WTC11 (cell line): ENCODE measurements at regions not wholly inside any gene's neighbourhood (a gene's known extent, or its start where the extent isn't known, plus 50 kb on each side); places are given as distances from the start of the nearest gene placed in this dataset.

Experiments used
- CREM ChIP-seq: sonication (generic); formaldehyde crosslinking; IDR thresholded peaks from 2 replicates; pipeline ENCODE4 v1.8.1; 2022; ENCODE audit warnings: mild to moderate bottlenecking, missing genetic modification reagents, moderate library complexity
- ESRRA ChIP-seq: sonication (generic); formaldehyde crosslinking; IDR thresholded peaks from 2 replicates; pipeline ENCODE4 v1.8.1; 2022; ENCODE audit warnings: mild to moderate bottlenecking, missing genetic modification reagents, borderline replicate concordance
- FOXJ3 ChIP-seq: sonication (generic); formaldehyde crosslinking; IDR thresholded peaks from 2 replicates; pipeline ENCODE4 v1.9.0; 2021; ENCODE audit warnings: missing genetic modification reagents, mild to moderate bottlenecking, borderline replicate concordance
- HMGA2 ChIP-seq: fragments of 250-450 bp; sonication (Bioruptor Pico); IDR thresholded peaks from 2 replicates; pipeline ENCODE4 v1.4.0; 2021; ENCODE audit warnings: mild to moderate bottlenecking, moderate library complexity
- MXD4 ChIP-seq: fragments of 250-450 bp; sonication (Bioruptor Pico); IDR thresholded peaks from 2 replicates; pipeline ENCODE4 v1.8.0; 2021; ENCODE audit warnings: mild to moderate bottlenecking, moderate library complexity, borderline replicate concordance
- SP1 ChIP-seq: sonication (generic); formaldehyde crosslinking; conservative IDR thresholded peaks from 2 replicates; pipeline ENCODE4 v1.8.1; 2022; ENCODE audit warnings: missing genetic modification reagents
- TEAD1 ChIP-seq: sonication (generic); formaldehyde crosslinking; IDR thresholded peaks from 2 replicates; pipeline ENCODE4 v1.8.0; 2022; ENCODE audit warnings: mild to moderate bottlenecking, missing genetic modification reagents
- ZNF512 ChIP-seq: sonication (generic); formaldehyde crosslinking; IDR thresholded peaks from 2 replicates; pipeline ENCODE4 v1.8.1; 2022; ENCODE audit warnings: missing genetic modification reagents, borderline replicate concordance
- TF ChIP-seq, protein P1 (sequence below): fragments of 200-600 bp; IDR thresholded peaks from 2 replicates; pipeline ENCODE4 v1.8.0; 2022; ENCODE audit warnings: antibody characterized with exemption

DNA sequence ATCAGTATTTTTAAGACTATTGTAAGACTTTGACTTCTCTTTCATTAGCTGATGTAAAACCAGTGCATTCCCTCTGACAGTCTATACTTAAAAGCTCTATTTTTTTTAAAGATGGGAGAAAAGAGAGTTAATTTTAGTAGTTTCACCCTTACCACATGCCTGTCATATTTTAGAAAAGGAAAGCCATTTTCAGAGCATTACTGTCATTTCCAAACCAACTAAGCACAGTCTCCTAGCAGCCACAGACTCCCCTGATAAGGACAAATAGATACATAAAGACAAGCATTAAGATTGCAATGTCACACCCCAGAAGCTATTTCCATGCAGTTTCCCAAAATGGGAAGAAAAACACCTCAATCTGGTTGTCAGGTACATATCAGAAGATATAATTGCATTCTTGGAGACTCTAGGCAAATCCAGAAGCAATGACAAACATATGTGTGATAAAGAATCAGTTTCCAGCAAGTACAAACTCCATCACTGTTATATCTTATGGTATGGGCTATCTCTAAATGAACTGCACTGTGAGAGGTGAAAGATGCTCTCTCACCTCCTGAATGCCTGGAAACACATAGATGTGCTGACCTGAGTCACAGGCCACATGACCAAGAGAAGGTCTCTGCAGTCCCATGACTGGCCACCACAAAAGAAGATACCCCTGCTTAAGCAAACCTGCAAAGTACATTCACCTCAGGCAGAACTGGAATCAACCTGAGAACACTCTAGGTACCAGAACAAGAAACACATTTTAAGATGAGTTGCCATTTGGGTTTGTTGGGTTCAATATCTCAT is 303.3 kb downstream of the POU4F1 start:
- TF ChIP-seq HMGA2 (no peak), CREM (no peak), SP1 (CRISPR knock-in tag) (no peak), MXD4 (no peak), FOXJ3 (CRISPR knock-in tag) (no peak), TEAD1 (CRISPR knock-in tag) (no peak), ESRRA (CRISPR knock-in tag) (no peak), ZNF512 (no peak)
- TF ChIP-seq, protein P1, sequence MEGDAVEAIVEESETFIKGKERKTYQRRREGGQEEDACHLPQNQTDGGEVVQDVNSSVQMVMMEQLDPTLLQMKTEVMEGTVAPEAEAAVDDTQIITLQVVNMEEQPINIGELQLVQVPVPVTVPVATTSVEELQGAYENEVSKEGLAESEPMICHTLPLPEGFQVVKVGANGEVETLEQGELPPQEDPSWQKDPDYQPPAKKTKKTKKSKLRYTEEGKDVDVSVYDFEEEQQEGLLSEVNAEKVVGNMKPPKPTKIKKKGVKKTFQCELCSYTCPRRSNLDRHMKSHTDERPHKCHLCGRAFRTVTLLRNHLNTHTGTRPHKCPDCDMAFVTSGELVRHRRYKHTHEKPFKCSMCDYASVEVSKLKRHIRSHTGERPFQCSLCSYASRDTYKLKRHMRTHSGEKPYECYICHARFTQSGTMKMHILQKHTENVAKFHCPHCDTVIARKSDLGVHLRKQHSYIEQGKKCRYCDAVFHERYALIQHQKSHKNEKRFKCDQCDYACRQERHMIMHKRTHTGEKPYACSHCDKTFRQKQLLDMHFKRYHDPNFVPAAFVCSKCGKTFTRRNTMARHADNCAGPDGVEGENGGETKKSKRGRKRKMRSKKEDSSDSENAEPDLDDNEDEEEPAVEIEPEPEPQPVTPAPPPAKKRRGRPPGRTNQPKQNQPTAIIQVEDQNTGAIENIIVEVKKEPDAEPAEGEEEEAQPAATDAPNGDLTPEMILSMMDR, result no peak
